Central memory CD8-positive, alpha-beta T cell (primary cell): ENCODE measurements at regions not wholly inside any gene's neighbourhood (a gene's known extent, or its start where the extent isn't known, plus 50 kb on each side); places are given as distances from the start of the nearest gene placed in this dataset.

Experiments used
- ATAC-seq: fragments of 150-1000 bp; cut with Tn5 transposase; replicated peaks from 2 replicates; pipeline ENCODE4 v1.10.0; 2022; ENCODE audit warnings: mild to moderate bottlenecking, moderate FRiP score, moderate number of reproducible peaks; ENCODE audit not compliant: poor library complexity, severe bottlenecking; ENCODE audit errors: extremely low read depth
- DNase-seq, 2 donors: peaks; one replicate each; pipeline ENCODE4 v3.0.0; 2021; ENCODE audit warnings: low spot score in 2 of 2
- H3K27ac Mint-ChIP-seq: one replicate; pipeline ENCODE4 v1.8.0; 2022; ENCODE audit warnings: low read depth, mild to moderate bottlenecking, moderate library complexity, mixed read lengths
- H3K27me3 Mint-ChIP-seq: one replicate; pipeline ENCODE4 v1.8.0; 2022; ENCODE audit warnings: mixed read lengths
- H3K36me3 Mint-ChIP-seq: one replicate; pipeline ENCODE4 v1.8.0; 2022; ENCODE audit warnings: mild to moderate bottlenecking, moderate library complexity, mixed read lengths; ENCODE audit not compliant: insufficient read depth
- H3K4me1 Mint-ChIP-seq: one replicate; pipeline ENCODE4 v1.8.0; 2022; ENCODE audit warnings: mixed read lengths
- H3K4me3 Mint-ChIP-seq: one replicate; pipeline ENCODE4 v1.8.0; 2022; ENCODE audit warnings: mild to moderate bottlenecking, moderate library complexity, mixed read lengths
- H3K9me3 Mint-ChIP-seq: one replicate; pipeline ENCODE4 v1.8.0; 2022; ENCODE audit warnings: mixed read lengths

DNA sequence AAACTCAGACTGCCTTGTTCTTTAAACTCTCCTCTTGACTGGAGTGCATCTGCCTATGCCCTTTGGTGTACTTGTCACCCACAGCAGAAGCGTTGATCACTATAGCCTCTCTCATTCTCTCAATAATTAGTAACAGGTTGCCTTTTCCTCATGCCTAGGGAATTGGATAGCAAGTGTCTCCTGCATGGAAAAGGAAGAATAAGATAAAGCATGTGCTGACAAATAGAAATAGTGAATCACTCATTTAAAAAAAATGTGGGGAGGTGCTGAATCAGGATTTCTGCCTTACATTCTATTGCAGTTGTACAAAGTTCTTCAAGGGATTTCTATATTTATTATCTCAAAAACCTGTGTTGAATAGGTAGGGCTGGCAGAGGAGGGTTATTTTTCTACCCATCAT, 323.0 kb downstream of the TXNL1 start:
- Mint-ChIP-seq H3K9me3 (peaks cover 7% of the 10 kb centered on the region), H3K27ac (no peak overlapping the region), H3K36me3 (no peaks in the 10 kb centered on the region), H3K27me3 (peaks cover 8% of the 10 kb centered on the region), H3K4me1 (no peaks in the 10 kb centered on the region), H3K4me3 (no peak overlapping the region)
- ATAC-seq (no peak), DNase-seq (no peak)

DNA sequence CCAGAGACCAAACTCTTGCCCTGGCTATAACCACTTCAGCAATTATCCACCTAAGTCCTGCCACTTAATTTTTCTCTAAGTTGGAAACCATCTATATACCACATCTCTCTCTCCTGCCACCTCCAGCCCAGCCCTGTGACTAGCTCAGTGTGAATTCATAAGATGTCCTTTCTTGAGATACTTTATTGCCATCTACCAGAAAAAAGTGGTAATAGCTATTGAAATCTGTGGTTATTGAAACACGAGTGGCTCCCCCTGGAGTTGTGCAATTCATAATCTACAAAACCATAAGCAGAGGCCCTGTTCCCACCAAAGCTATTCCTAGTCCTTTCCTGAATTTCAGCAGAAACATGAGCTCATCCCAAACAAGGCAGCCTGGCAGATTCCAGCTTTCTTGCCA, 324.0 kb downstream of the TXNL1 start:
- no peak overlapping the region for H3K27ac Mint-ChIP-seq
- ATAC-seq (no peak), DNase-seq (no peak)
- no peaks in the 10 kb centered on the region for H3K36me3 Mint-ChIP-seq
- no peaks in the 10 kb centered on the region for H3K4me1 Mint-ChIP-seq
- H3K27me3 Mint-ChIP-seq: peaks cover 8% of the 10 kb centered on the region
- no peak overlapping the region for H3K4me3 Mint-ChIP-seq
- peaks cover 7% of the 10 kb centered on the region for H3K9me3 Mint-ChIP-seq

DNA sequence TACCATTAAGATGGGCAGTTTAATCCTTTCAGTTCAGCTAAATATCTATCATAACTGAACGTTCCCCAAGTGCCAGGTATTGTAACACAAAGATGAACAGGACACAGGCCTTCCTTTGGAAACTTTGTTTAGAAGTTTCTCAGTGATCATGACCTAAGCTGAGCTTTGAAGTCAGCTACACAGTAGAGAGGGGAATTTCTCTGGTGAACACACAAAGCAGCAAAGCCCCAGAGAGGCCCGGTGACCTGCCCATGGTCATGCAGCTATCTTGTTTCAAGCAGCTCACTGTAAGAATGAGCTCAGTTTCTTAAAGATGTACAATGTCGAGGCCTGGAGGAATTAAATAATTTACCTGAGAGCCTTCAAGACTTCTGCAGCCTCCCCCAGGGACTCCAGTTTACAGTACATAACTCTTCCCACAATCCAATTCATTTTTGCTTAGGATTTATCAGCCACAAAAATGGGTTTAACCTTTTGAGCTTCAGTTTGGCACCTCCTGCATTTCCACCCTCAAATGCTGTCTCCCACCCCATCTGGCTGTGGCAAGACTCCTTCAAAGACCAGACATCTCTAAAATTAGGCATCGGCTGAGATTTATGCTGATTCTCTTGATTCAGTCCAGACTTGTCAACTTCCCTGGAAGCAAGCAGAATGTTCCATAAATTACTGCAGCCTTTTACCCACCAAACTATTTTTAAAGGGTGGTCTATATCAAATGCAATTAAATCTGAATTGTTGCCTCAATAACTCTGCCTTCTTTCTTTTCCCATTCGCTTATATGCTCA, 325.6 kb downstream of the TXNL1 start:
- Mint-ChIP-seq H3K27ac (no peak overlapping the region), H3K9me3 (peaks cover 7% of the 10 kb centered on the region), H3K4me1 (no peaks in the 10 kb centered on the region), H3K27me3 (no peaks in the 10 kb centered on the region), H3K36me3 (no peaks in the 10 kb centered on the region), H3K4me3 (no peak overlapping the region)
- ATAC-seq (no peak), DNase-seq (no peak)

DNA sequence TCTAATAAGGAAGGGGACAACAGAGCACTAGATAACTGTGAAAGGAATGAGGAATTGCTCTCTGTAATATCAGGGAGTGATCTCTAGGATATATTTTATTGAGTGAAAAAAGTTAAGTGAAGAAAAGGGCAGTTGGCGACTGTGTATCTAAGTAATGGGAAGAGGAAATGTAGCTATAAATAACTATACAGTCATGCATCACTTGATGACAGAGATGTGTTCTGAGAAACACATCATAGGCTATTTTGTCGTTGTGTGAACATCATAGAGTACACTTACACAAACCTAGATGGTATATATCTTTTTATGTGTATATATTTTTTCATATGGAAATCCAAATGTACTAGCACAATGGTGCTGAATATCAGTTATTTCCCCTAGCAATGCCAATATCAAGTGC, 329.3 kb downstream of the TXNL1 start:
- H3K27ac Mint-ChIP-seq: no peak overlapping the region

DNA sequence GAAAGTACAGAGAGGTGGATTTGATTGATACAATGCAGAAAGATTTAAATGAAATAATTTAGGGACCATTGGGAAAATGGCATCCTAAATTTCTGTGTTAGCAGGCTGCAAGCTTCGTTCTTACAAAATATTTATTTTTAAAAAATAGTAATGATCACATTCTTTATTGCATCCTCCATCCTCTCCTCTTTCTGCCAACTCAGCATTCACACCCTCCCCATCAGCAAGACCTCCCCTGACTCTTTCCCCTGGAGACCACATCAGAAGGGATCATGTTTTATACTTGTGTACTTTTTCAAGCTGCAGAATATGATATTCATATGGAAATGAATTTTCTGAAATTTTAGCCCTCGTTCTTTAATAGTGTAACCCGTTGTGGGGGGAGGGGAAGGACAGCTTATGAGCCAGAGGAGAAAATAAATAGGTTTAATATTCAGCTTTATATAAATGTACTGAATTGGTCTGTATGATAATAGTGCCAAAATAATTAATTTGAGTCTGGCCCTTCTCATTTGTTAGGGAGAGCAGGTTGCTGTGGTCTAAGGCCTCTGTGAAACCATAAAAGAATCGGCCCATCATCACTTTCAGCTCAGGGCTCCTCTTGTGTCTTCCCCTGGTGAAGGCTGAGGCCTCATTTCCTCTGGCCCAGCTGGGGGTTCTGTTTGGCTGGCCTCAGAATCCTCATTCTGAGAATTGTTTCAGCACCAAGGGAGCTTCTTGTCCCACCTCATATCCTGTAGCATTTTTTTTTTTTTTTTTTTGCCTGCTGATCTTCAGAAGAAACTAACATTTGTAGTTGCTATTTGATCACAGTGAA, 330.8 kb downstream of the TXNL1 start:
- H3K27me3 Mint-ChIP-seq: no peaks in the 10 kb centered on the region

More for the DNA sequence above, 329.3 kb downstream of the TXNL1 start:
- Mint-ChIP-seq H3K9me3 (peaks cover 7% of the 10 kb centered on the region), H3K36me3 (no peaks in the 10 kb centered on the region), H3K4me3 (no peak overlapping the region), H3K27me3 (no peaks in the 10 kb centered on the region), H3K4me1 (no peaks in the 10 kb centered on the region)
- ATAC-seq (no peak), DNase-seq (no peak)

DNA sequence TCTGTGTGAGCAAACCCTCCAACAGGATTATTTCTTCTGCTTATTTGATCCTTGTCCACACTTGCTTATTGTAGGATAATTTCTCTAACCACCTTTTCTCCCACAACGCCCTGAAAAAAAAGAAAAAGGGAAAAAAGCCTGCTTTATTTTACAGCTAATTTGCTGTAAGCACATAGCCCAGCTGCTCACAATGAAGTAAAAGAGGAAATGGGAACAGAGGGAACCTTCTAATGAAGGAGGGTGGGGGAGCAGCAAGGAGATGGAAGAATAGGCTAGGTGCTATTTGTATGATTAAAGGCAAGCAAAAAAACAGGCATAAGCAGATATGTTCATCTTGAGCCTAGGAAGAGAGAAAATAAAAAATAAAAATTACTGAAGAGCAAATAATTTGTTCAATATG, 331.6 kb downstream of the TXNL1 start:
- no peaks in the 10 kb centered on the region for H3K27me3 Mint-ChIP-seq
- H3K36me3 Mint-ChIP-seq: peaks cover 2% of the 10 kb centered on the region
- DNase-seq (no peak), ATAC-seq (no peak)
- H3K9me3 Mint-ChIP-seq: no peaks in the 10 kb centered on the region
- no peak overlapping the region for H3K27ac Mint-ChIP-seq
- no peaks in the 10 kb centered on the region for H3K4me1 Mint-ChIP-seq
- no peak overlapping the region for H3K4me3 Mint-ChIP-seq

More for the DNA sequence above, 330.8 kb downstream of the TXNL1 start:
- Mint-ChIP-seq H3K9me3 (no peaks in the 10 kb centered on the region), H3K27ac (no peak overlapping the region), H3K36me3 (peaks cover 2% of the 10 kb centered on the region), H3K4me1 (no peaks in the 10 kb centered on the region), H3K4me3 (no peak overlapping the region)
- no peak for ATAC-seq
- DNase-seq: no peak

DNA sequence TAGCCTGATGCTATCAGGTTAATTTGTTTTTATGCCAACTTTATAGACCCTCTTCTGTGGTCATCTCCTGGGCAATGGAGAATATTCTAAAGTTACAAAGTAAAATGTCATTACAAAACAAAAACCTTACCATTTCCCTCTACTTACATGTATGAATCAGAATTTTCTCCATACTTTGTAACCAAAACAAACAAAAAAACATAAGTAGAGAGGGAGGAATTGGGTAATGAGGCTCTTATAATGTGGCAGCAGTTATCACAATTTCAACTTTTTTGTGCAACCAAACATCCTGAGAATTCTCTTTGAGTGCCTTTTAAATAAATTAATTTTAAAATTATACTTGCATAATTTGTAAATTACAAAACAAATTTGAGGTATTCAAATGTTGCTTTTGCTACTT, 332.8 kb downstream of the TXNL1 start:
- peaks cover 2% of the 10 kb centered on the region for H3K36me3 Mint-ChIP-seq
- no peak overlapping the region for H3K4me3 Mint-ChIP-seq
- H3K27ac Mint-ChIP-seq: no peak overlapping the region
- DNase-seq (no peak), ATAC-seq (no peak)
- H3K9me3 Mint-ChIP-seq: peaks cover 6% of the 10 kb centered on the region
- H3K27me3 Mint-ChIP-seq: no peaks in the 10 kb centered on the region
- H3K4me1 Mint-ChIP-seq: no peaks in the 10 kb centered on the region

DNA sequence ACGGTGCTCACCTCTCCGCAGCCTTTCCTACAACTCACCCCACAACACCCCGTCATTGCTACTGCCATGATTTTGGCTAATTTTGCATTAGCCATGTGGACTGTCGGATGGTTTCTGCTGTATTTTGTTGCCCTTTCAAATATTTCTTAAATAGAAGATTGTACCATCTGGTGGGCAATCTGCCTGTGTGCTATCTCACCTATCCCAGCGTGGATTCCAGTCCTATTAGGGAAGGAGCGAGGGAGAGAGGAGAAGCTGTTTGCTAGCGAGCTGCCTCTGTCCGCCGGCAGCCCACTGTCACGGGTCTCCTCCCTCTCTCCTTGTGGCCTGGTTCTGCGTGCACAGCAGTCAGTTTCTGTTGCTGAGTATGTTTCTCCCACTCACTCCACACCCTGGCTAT, 336.2 kb downstream of the TXNL1 start:
- Mint-ChIP-seq H3K4me1 (no peaks in the 10 kb centered on the region), H3K27me3 (no peaks in the 10 kb centered on the region), H3K9me3 (peaks cover 6% of the 10 kb centered on the region), H3K27ac (no peak overlapping the region), H3K4me3 (no peak overlapping the region), H3K36me3 (peaks cover 2% of the 10 kb centered on the region)
- no peak for ATAC-seq
- DNase-seq: no peak

DNA sequence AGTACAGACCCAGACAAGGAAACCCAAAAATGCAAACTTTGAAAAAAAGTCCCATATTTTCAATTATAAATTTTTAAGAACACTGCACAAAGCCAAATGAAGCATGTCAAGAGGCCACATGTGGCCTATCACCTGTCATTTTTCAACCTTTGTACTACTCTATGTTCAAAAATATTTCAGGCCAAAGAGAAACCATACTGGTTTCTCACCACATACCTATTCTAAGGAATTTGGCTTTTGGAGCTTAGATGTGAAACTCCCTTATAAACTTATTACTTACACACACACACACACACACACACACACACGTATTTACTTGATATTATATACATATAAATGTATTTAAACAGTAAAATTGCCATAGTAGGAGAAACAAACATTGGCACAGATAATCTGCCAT, 338.7 kb downstream of the TXNL1 start:
- H3K9me3 Mint-ChIP-seq: peaks cover 9% of the 10 kb centered on the region
- DNase-seq (no peak), ATAC-seq (no peak)
- no peak overlapping the region for H3K4me3 Mint-ChIP-seq
- H3K4me1 Mint-ChIP-seq: peaks cover 3% of the 10 kb centered on the region
- H3K27ac Mint-ChIP-seq: no peak overlapping the region
- H3K27me3 Mint-ChIP-seq: no peaks in the 10 kb centered on the region
- peaks cover 2% of the 10 kb centered on the region for H3K36me3 Mint-ChIP-seq

DNA sequence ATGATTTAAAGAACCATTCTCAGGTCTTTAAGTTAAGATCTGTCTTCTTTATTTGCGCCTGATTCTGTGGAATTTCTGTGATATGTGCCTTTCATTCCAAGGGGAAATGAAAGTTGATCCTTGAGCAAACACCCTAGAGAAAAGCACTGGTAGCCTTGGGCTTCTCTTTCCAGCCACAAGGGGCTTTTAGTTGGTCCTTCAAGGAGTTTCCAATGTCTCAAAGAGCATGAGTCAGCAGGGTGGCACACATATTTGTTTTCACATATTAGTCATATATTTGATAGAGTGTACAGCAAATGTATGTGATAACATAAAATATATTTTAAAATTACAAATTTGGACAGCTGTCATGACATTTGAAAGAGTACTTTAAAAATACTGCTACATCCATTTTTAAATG, 339.5 kb downstream of the TXNL1 start:
- peaks cover 7% of the 10 kb centered on the region for H3K4me1 Mint-ChIP-seq
- no peak for ATAC-seq
- H3K27ac Mint-ChIP-seq: no peak overlapping the region
- no peak for DNase-seq
- peaks cover 2% of the 10 kb centered on the region for H3K36me3 Mint-ChIP-seq
- no peak overlapping the region for H3K4me3 Mint-ChIP-seq
- H3K9me3 Mint-ChIP-seq: peaks cover 11% of the 10 kb centered on the region
- no peaks in the 10 kb centered on the region for H3K27me3 Mint-ChIP-seq

DNA sequence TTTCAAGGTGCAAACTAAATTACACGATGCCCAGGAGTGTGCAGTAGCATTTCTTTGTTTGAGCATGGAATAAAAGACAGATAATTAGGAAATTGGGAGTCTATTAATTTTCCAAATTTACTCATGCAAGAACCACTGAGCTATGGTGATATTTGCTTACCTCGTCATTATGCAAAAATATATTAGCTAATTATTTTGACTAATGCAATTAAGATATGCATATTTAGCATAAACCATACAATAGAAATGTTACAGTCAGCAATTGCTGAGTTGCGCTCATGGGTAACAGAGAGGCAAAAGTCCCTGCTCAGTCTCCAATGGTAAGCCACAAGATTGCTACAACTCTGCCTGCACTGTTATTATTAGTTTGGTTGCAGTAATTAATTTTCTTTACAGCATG, 342.0 kb downstream of the TXNL1 start:
- ATAC-seq (no peak), DNase-seq (no peak)
- Mint-ChIP-seq H3K9me3 (peaks cover 11% of the 10 kb centered on the region), H3K27me3 (no peaks in the 10 kb centered on the region), H3K36me3 (no peaks in the 10 kb centered on the region), H3K4me1 (peaks cover 7% of the 10 kb centered on the region), H3K4me3 (no peak overlapping the region), H3K27ac (no peak overlapping the region)

DNA sequence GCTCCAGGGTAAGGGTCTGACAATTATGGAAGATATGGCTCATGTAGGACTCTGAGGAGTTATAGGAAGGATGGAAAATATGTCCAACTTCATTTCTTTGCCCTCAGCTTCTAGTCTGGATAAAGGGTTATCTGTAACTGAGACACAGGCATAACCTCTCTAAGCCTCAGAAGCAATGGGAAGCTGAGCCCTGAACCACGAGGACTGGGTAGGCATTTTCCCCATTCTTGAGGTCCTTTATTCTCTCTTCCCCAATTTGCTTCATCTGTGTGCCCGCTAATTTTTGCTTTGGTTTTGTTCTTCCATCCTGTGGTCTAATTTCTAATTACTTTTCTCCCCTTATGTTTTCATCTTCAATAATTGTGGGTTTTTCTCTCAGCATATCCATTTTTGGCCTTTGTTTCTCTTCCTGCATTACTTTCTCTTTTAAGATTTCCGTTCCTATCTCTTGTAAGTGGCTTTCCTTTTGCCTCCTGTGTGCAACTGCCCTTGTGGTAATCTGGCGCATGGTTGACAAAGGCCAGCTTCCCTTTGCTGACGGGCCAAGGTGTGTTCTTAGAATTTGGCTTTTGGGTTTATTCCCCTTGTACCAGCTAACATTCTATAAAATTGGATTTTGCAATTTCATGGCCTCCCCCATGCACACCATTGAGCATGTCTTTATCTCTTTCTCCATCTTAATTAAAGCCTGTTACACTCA, 343.8 kb downstream of the TXNL1 start:
- no peak for ATAC-seq
- Mint-ChIP-seq H3K4me3 (no peak overlapping the region), H3K27ac (no peak overlapping the region)

More for the DNA sequence above, 343.8 kb downstream of the TXNL1 start:
- Mint-ChIP-seq H3K4me1 (peaks cover 7% of the 10 kb centered on the region), H3K27me3 (no peaks in the 10 kb centered on the region), H3K9me3 (peaks cover 6% of the 10 kb centered on the region), H3K36me3 (no peaks in the 10 kb centered on the region)
- no peak for DNase-seq
